ENCODE measurements at regions not wholly inside any gene's neighbourhood (a gene's known extent, or its start where the extent isn't known, plus 50 kb on each side); places are given as distances from the start of the nearest gene placed in this dataset.
A peak's percentile ranks its signal among the peaks of the same experiment; 100 is the strongest.

- Histone ChIP-seq H3K27ac (no peak overlapping the region), H3K9me3 (no peaks in the 10 kb centered on the region), H3K36me3 (no peaks in the 10 kb centered on the region), H3K27me3 (no peaks in the 10 kb centered on the region), H3K4me1 (peaks cover 0 to 18% (median 6%) of the 10 kb centered on the region in 4 donors), H3K4me3 (no peak overlapping the region)
- no peak for DNase-seq
- intact Hi-C loops (cut with DNase I; ENCODE audit: low total_unique reads): loop anchor here (2.0 kb wide), 1 partner anchor 37 kb away; no protein-coding TSS in a partner anchor
- no peak for TF ChIP-seq CTCF (IDR thresholded peaks at IDR 0.05)
Observed at GRCh38 chr10:28915989-28916588, 238.8 kb downstream of the BAMBI start.

- DNase-seq: no peak
- H3K27ac ChIP-seq: no peak overlapping the region
- no peaks in the 10 kb centered on the region for H3K27me3 ChIP-seq
- no peaks in the 10 kb centered on the region for H3K9me3 ChIP-seq
- no peak for TF ChIP-seq CTCF (IDR thresholded peaks at IDR 0.05)
- peaks cover 0 to 5% (median 2%) of the 10 kb centered on the region in 4 donors for H3K4me1 ChIP-seq
- intact Hi-C loops (cut with DNase I; ENCODE audit: low total_unique reads): no loop called here
- no peaks in the 10 kb centered on the region for H3K36me3 ChIP-seq
- no peak overlapping the region for H3K4me3 ChIP-seq
Observed at GRCh38 chr10:28920091-28920490, 242.8 kb downstream of the BAMBI start.

- TF ChIP-seq CTCF (IDR thresholded peaks at IDR 0.05): no peak
- no peak overlapping the region for H3K27ac ChIP-seq
- no peaks in the 10 kb centered on the region for H3K9me3 ChIP-seq
- H3K4me3 ChIP-seq: no peak overlapping the region
- H3K27me3 ChIP-seq: no peaks in the 10 kb centered on the region
- intact Hi-C loops (cut with DNase I; ENCODE audit: low total_unique reads): no loop called here
- peaks cover 0 to 9% (median 3%) of the 10 kb centered on the region in 4 donors for H3K4me1 ChIP-seq
- DNase-seq: no peak
- no peaks in the 10 kb centered on the region for H3K36me3 ChIP-seq
Observed at GRCh38 chr10:28922127-28922526, 244.8 kb downstream of the BAMBI start.

GRCh38 chr10:28922861-28923260, 245.5 kb downstream of the BAMBI start:
- Histone ChIP-seq H3K9me3 (no peaks in the 10 kb centered on the region), H3K36me3 (no peaks in the 10 kb centered on the region), H3K27ac (no peak overlapping the region), H3K27me3 (no peaks in the 10 kb centered on the region), H3K4me1 (peaks cover 0 to 9% (median 3%) of the 10 kb centered on the region in 4 donors), H3K4me3 (no peak overlapping the region)
- no peak for TF ChIP-seq CTCF (IDR thresholded peaks at IDR 0.05)
- intact Hi-C loops (cut with DNase I; ENCODE audit: low total_unique reads): no loop called here
- no peak for DNase-seq

GRCh38 chr10:28924717-28925116, 247.4 kb downstream of the BAMBI start:
- peaks cover 0 to 9% (median 3%) of the 10 kb centered on the region in 4 donors for H3K4me1 ChIP-seq
- no peaks in the 10 kb centered on the region for H3K9me3 ChIP-seq
- H3K27me3 ChIP-seq: no peaks in the 10 kb centered on the region
- no peak for TF ChIP-seq CTCF (IDR thresholded peaks at IDR 0.05)
- H3K27ac ChIP-seq: peak overlapping the region in 1 of 2 donors; percentile 55
- no peak for DNase-seq
- intact Hi-C loops (cut with DNase I; ENCODE audit: low total_unique reads): no loop called here
- H3K4me3 ChIP-seq: peak overlapping the region; percentile 7 to 43
- H3K36me3 ChIP-seq: no peaks in the 10 kb centered on the region
